ENCODE measurements at regions not wholly inside any gene's neighbourhood (a gene's known extent, or its start where the extent isn't known, plus 50 kb on each side); places are given as distances from the start of the nearest gene placed in this dataset.

DNA sequence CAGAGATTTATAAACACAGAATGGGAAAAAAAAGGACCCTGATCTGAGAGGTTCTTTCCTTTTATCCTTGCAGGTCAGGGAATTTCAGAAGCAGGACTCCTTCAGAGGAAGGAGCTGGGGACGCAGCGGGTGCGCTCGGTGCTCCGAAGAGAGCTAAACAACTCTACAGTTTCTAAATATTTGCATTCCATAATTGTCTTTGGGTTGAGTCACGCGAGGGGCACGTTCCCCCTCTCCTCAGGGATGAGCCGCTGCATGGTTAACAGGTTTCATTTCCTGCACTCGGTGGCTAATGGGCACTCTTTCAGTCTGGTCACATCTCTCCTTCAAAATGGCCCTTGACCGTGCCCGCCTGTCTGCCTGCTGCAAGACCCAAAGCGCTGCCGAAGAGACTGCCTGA, 165.0 kb upstream of the HMHB1 start:
- Histone ChIP-seq H3K27me3 (ENCODE audit: control insufficient read depth, low read length) (no peaks in the 10 kb centered on the region), H4K20me1 (ENCODE audit: control insufficient read depth, insufficient read depth, low read depth, low read length) (no peaks in the 10 kb centered on the region), H3F3A (ENCODE audit: control insufficient read depth, insufficient read depth) (no peaks in the 10 kb centered on the region), H3K27ac (ENCODE audit: low read depth, low read length) (no peak overlapping the region), H3K36me3 (ENCODE audit: control insufficient read depth, low read length) (no peaks in the 10 kb centered on the region), H3K4me1 (ENCODE audit: control insufficient read depth, low read length) (no peaks in the 10 kb centered on the region), H3K79me2 (ENCODE audit: control insufficient read depth, low read length) (no peaks in the 10 kb centered on the region), H3K9me2 (replicated peaks; ENCODE audit: control insufficient read depth, low read length) (no peaks in the 10 kb centered on the region), H3K9me3 (ENCODE audit: control insufficient read depth, insufficient read depth, low read length) (no peaks in the 10 kb centered on the region), H3K4me3 (ENCODE audit: low read length) (no peak overlapping the region), H3K4me2 (ENCODE audit: low read length) (no peak overlapping the region)
- TF ChIP-seq CTCF (IDR thresholded peaks at IDR 0.05; ENCODE audit: low read depth, low read length, poor library complexity, severe bottlenecking): no peak
- TF ChIP-seq EZH2phosphoT487 (IDR thresholded peaks at IDR 0.05; ENCODE audit: borderline replicate concordance, low read length): no peak

GRCh38 chr5:143645356-143645755, 166.6 kb upstream of the HMHB1 start:
- no peak for TF ChIP-seq EZH2phosphoT487 (IDR thresholded peaks at IDR 0.05; ENCODE audit: borderline replicate concordance, low read length)
- TF ChIP-seq CTCF (IDR thresholded peaks at IDR 0.05; ENCODE audit: low read depth, low read length, poor library complexity, severe bottlenecking): no peak
- Histone ChIP-seq H3K27me3 (ENCODE audit: control insufficient read depth, low read length) (no peaks in the 10 kb centered on the region), H3K4me3 (ENCODE audit: low read length) (no peak overlapping the region), H4K20me1 (ENCODE audit: control insufficient read depth, insufficient read depth, low read depth, low read length) (no peaks in the 10 kb centered on the region), H3K4me2 (ENCODE audit: low read length) (no peak overlapping the region), H3K36me3 (ENCODE audit: control insufficient read depth, low read length) (no peaks in the 10 kb centered on the region), H3K9me3 (ENCODE audit: control insufficient read depth, insufficient read depth, low read length) (no peaks in the 10 kb centered on the region), H3K9me2 (replicated peaks; ENCODE audit: control insufficient read depth, low read length) (no peaks in the 10 kb centered on the region), H3K4me1 (ENCODE audit: control insufficient read depth, low read length) (no peaks in the 10 kb centered on the region), H3K27ac (ENCODE audit: low read depth, low read length) (no peak overlapping the region), H3F3A (ENCODE audit: control insufficient read depth, insufficient read depth) (no peaks in the 10 kb centered on the region), H3K79me2 (ENCODE audit: control insufficient read depth, low read length) (no peaks in the 10 kb centered on the region)

GRCh38 chr5:143644727-143645126, 167.2 kb upstream of the HMHB1 start:
- Histone ChIP-seq H3K4me1 (ENCODE audit: control insufficient read depth, low read length) (no peaks in the 10 kb centered on the region), H4K20me1 (ENCODE audit: control insufficient read depth, insufficient read depth, low read depth, low read length) (no peaks in the 10 kb centered on the region), H3K9me2 (replicated peaks; ENCODE audit: control insufficient read depth, low read length) (no peaks in the 10 kb centered on the region), H3F3A (ENCODE audit: control insufficient read depth, insufficient read depth) (no peaks in the 10 kb centered on the region), H3K9me3 (ENCODE audit: control insufficient read depth, insufficient read depth, low read length) (no peaks in the 10 kb centered on the region), H3K36me3 (ENCODE audit: control insufficient read depth, low read length) (no peaks in the 10 kb centered on the region), H3K4me2 (ENCODE audit: low read length) (no peak overlapping the region), H3K27me3 (ENCODE audit: control insufficient read depth, low read length) (no peaks in the 10 kb centered on the region), H3K27ac (ENCODE audit: low read depth, low read length) (no peak overlapping the region), H3K79me2 (ENCODE audit: control insufficient read depth, low read length) (no peaks in the 10 kb centered on the region), H3K4me3 (ENCODE audit: low read length) (no peak overlapping the region)
- no peak for TF ChIP-seq EZH2phosphoT487 (IDR thresholded peaks at IDR 0.05; ENCODE audit: borderline replicate concordance, low read length)
- TF ChIP-seq CTCF (IDR thresholded peaks at IDR 0.05; ENCODE audit: low read depth, low read length, poor library complexity, severe bottlenecking): no peak

DNA sequence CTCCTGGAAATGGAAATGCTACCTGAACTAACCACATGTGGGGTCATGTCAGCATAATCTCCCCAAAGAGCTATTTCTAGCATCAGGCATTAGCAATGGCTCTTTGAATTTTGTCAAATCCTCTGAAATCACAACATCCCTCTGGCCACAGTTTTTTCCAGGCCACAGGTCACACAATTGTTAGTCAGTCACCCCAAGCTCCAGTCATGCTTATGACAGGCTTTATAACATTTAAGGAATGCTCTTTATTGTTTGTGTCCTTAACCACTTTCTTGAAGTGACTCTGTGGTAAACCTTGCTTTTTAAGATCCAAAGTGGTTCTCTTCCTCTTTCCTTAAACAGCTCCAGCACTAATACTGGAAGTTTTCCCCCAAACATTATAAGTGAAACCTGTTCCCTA, 169.2 kb upstream of the HMHB1 start:
- H3K9me2 ChIP-seq (replicated peaks; ENCODE audit: control insufficient read depth, low read length): no peaks in the 10 kb centered on the region
- H3K4me2 ChIP-seq (ENCODE audit: low read length): no peak overlapping the region
- no peak for TF ChIP-seq CTCF (IDR thresholded peaks at IDR 0.05; ENCODE audit: low read depth, low read length, poor library complexity, severe bottlenecking)
- TF ChIP-seq EZH2phosphoT487 (IDR thresholded peaks at IDR 0.05; ENCODE audit: borderline replicate concordance, low read length): no peak
- H3F3A ChIP-seq (ENCODE audit: control insufficient read depth, insufficient read depth): no peaks in the 10 kb centered on the region
- H3K9me3 ChIP-seq (ENCODE audit: control insufficient read depth, insufficient read depth, low read length): no peaks in the 10 kb centered on the region
- H3K79me2 ChIP-seq (ENCODE audit: control insufficient read depth, low read length): no peaks in the 10 kb centered on the region
- no peak overlapping the region for H3K4me3 ChIP-seq (ENCODE audit: low read length)
- H3K27me3 ChIP-seq (ENCODE audit: control insufficient read depth, low read length): no peaks in the 10 kb centered on the region
- no peaks in the 10 kb centered on the region for H3K36me3 ChIP-seq (ENCODE audit: control insufficient read depth, low read length)
- H3K4me1 ChIP-seq (ENCODE audit: control insufficient read depth, low read length): peaks cover 2% of the 10 kb centered on the region
- H3K27ac ChIP-seq (ENCODE audit: low read depth, low read length): no peak overlapping the region
- no peaks in the 10 kb centered on the region for H4K20me1 ChIP-seq (ENCODE audit: control insufficient read depth, insufficient read depth, low read depth, low read length)

Measured in DOHH2 (cell line).